PC-9 (cell line): ENCODE measurements at regions not wholly inside any gene's neighbourhood (a gene's known extent, or its start where the extent isn't known, plus 50 kb on each side); places are given as distances from the start of the nearest gene placed in this dataset.

Experiments used
- BruUV-seq: library from RNA; stranded (reverse); fragments of 400-500 nt; replicated peaks from 2 replicates; lab custom pipeline; 2021; lab: Mats Ljungman, UMichigan
- CTCF ChIA-PET: fragments of 300-600 bp; sonication (Branson Sonifier 250); formaldehyde crosslinking; loops from one replicate; lab custom pipeline; 2022; ENCODE audit warnings: antibody characterized with exemption; lab: Charles Lee
- POLR2A ChIA-PET: fragments of 300-600 bp; sonication (Branson Sonifier 250); formaldehyde crosslinking; loops from one replicate; lab custom pipeline; 2022; ENCODE audit warnings: antibody characterized with exemption; ENCODE audit not compliant: unreplicated experiment; lab: Charles Lee
- DNase-seq, 2 experiments: peaks; one replicate each; pipeline versions ENCODE4 v3.0.0 to v3.0.0-alpha.2; 2015 to 2022; ENCODE audit warnings: mixed read lengths in 1 of 2
- H2AFZ ChIP-seq: fragments of 200-600 bp; sonication (generic); 2 replicates; pipeline ENCODE4 v1.8.1; 2017; ENCODE audit warnings: antibody characterized with exemption
- H3F3A ChIP-seq: fragments of 200-600 bp; sonication (generic); 2 replicates; pipeline ENCODE4 v1.8.1; 2017; ENCODE audit warnings: antibody characterized with exemption, mild to moderate bottlenecking, low read depth; ENCODE audit not compliant: insufficient read depth
- H3K27ac ChIP-seq: fragments of 200-600 bp; sonication (generic); 2 replicates; pipeline ENCODE4 v1.6.1; 2016; ENCODE audit warnings: mixed run types
- H3K27me3 ChIP-seq: fragments of 200-600 bp; sonication (generic); 2 replicates; pipeline ENCODE4 v1.6.1; 2016; ENCODE audit warnings: low read depth, mixed run types; ENCODE audit not compliant: insufficient read depth
- H3K36me3 ChIP-seq: fragments of 200-600 bp; sonication (generic); 2 replicates; pipeline ENCODE4 v1.6.1; 2016; ENCODE audit warnings: low read depth, mixed run types
- H3K4me1 ChIP-seq: fragments of 200-600 bp; sonication (generic); replicated peaks from 2 replicates; pipeline ENCODE4 v1.6.1; 2016; ENCODE audit warnings: mixed run types; ENCODE audit not compliant: insufficient read depth
- H3K4me2 ChIP-seq: fragments of 200-600 bp; sonication (generic); 2 replicates; pipeline ENCODE4 v1.6.1; 2017; ENCODE audit warnings: mixed run types
- H3K4me3 ChIP-seq: fragments of 200-600 bp; sonication (generic); 2 replicates; pipeline ENCODE4 v1.6.1; 2016; ENCODE audit warnings: mixed run types
- H3K79me2 ChIP-seq: fragments of 200-600 bp; sonication (generic); 2 replicates; pipeline ENCODE4 v1.6.1; 2017; ENCODE audit warnings: low read depth, mixed run types
- H3K9me2 ChIP-seq: fragments of 200-600 bp; sonication (generic); 2 replicates; pipeline ENCODE4 v1.8.1; 2017; ENCODE audit warnings: mild to moderate bottlenecking; ENCODE audit not compliant: insufficient read depth
- H3K9me3 ChIP-seq: fragments of 200-600 bp; sonication (generic); 2 replicates; pipeline ENCODE4 v1.8.1; 2016; ENCODE audit warnings: low read depth; ENCODE audit not compliant: insufficient read depth
- H4K20me1 ChIP-seq: fragments of 200-600 bp; sonication (generic); 2 replicates; pipeline ENCODE4 v1.8.1; 2017; ENCODE audit not compliant: insufficient read depth
- CTCF ChIP-seq: fragments of 200-600 bp; sonication (generic); conservative IDR thresholded peaks from 2 replicates; pipeline ENCODE4 v1.6.1; 2017; ENCODE audit warnings: mixed run types, antibody characterized with exemption, mild to moderate bottlenecking, moderate library complexity
- EZH2 ChIP-seq: fragments of 200-600 bp; sonication (generic); IDR thresholded peaks from 2 replicates; pipeline ENCODE4 v1.8.0; 2017; ENCODE audit warnings: antibody characterized with exemption, low read depth
- intact Hi-C: fragments of 100-400 bp; cut with micrococcal nuclease; formaldehyde crosslinking; loops from one replicate; pipeline ENCODE4 v1.10.0; 2022; ENCODE audit not compliant: unreplicated experiment

- Histone ChIP-seq H2AFZ (no peak overlapping the region), H3K27ac (no peak overlapping the region), H3K4me1 (peaks cover 25% of the 10 kb centered on the region), H4K20me1 (no peaks in the 10 kb centered on the region), H3K79me2 (no peaks in the 10 kb centered on the region), H3K9me2 (no peaks in the 10 kb centered on the region), H3F3A (peaks cover 11% of the 10 kb centered on the region; the same call in 1 of the 2 replicates), H3K9me3 (no peaks in the 10 kb centered on the region), H3K36me3 (no peaks in the 10 kb centered on the region), H3K4me2 (no peak overlapping the region), H3K4me3 (no peak overlapping the region), H3K27me3 (no peaks in the 10 kb centered on the region)
- no TSS peak for BruUV-seq
- ChIA-PET CTCF (no interaction called here), POLR2A (no interaction called here)
- intact Hi-C loops, result no loop called here
- no peak for TF ChIP-seq CTCF
- TF ChIP-seq EZH2, result no peak
- DNase-seq, result no peak
Observed at GRCh38 chr1:213650603-213651002, 337.2 kb upstream of the PROX1 start.

DNA sequence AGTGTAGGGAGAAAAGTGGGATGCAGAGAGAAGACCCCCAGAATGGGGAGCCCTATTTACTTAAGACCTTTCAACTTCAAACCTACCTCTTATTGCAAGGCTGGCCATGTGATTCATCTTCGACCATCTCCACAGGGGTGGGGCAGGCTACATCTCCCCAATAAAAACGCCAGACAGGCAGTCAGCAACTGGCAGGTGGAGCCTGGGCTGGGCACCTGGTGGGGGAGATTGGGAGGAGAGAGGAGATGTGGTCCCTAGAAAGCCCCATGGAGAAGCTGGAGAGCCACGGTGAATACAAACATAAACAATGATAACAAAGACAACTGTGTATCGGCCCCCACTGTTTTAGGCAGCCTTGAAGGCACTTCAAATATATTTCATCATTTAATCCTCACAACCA lies 336.7 kb upstream of the PROX1 start:
- H3K27me3 ChIP-seq, result no peaks in the 10 kb centered on the region
- H2AFZ ChIP-seq, result no peak overlapping the region
- H3K4me2 ChIP-seq, result no peak overlapping the region
- H3F3A ChIP-seq, result peaks cover 11% of the 10 kb centered on the region; the same call in 1 of the 2 replicates
- H4K20me1 ChIP-seq, result no peaks in the 10 kb centered on the region
- H3K79me2 ChIP-seq, result no peaks in the 10 kb centered on the region
- BruUV-seq, result no TSS peak
- no peaks in the 10 kb centered on the region for H3K9me3 ChIP-seq
- H3K4me1 ChIP-seq, result peaks cover 27% of the 10 kb centered on the region
- DNase-seq, result no peak
- intact Hi-C loops, result no loop called here
- no peak overlapping the region for H3K4me3 ChIP-seq
- no peak overlapping the region for H3K27ac ChIP-seq
- no peaks in the 10 kb centered on the region for H3K9me2 ChIP-seq
- POLR2A ChIA-PET, result no interaction called here
- H3K36me3 ChIP-seq, result no peaks in the 10 kb centered on the region
- TF ChIP-seq EZH2 (no peak), CTCF (no peak)
- CTCF ChIA-PET, result no interaction called here

DNA sequence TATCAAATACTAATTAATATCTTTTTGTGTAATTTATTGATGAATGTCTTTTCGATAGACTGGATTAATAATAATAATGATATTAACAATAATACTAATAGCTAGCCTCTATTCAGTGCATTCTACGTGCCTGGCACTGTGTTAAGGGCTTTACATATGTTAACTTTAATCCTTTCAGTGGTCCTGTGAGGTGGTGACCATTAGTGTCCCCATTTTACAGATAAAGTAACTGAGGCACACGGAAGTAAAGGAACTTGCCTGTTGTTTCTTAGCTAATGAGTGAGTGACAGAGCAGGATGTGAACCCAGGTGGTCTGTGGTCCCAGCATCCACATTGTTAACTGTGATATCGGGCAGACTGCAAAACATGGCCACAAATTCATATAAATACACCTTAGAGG lies 335.7 kb upstream of the PROX1 start:
- no peaks in the 10 kb centered on the region for H3K36me3 ChIP-seq
- H4K20me1 ChIP-seq, result no peaks in the 10 kb centered on the region
- no peak overlapping the region for H3K4me2 ChIP-seq
- H3K79me2 ChIP-seq, result no peaks in the 10 kb centered on the region
- CTCF ChIA-PET, result no interaction called here
- intact Hi-C loops, result no loop called here
- H2AFZ ChIP-seq, result no peak overlapping the region
- no TSS peak for BruUV-seq
- no peaks in the 10 kb centered on the region for H3K9me3 ChIP-seq
- H3K27ac ChIP-seq, result no peak overlapping the region
- H3K4me3 ChIP-seq, result no peak overlapping the region
- no peak for DNase-seq
- H3K27me3 ChIP-seq, result no peaks in the 10 kb centered on the region
- TF ChIP-seq CTCF (no peak), EZH2 (no peak)
- POLR2A ChIA-PET, result no interaction called here
- H3K4me1 ChIP-seq, result peaks cover 33% of the 10 kb centered on the region
- peaks cover 11% of the 10 kb centered on the region; the same call in 1 of the 2 replicates for H3F3A ChIP-seq
- no peaks in the 10 kb centered on the region for H3K9me2 ChIP-seq
